ENCODE measurements at regions not wholly inside any gene's neighbourhood (a gene's known extent, or its start where the extent isn't known, plus 50 kb on each side); places are given as distances from the start of the nearest gene placed in this dataset.

DNA sequence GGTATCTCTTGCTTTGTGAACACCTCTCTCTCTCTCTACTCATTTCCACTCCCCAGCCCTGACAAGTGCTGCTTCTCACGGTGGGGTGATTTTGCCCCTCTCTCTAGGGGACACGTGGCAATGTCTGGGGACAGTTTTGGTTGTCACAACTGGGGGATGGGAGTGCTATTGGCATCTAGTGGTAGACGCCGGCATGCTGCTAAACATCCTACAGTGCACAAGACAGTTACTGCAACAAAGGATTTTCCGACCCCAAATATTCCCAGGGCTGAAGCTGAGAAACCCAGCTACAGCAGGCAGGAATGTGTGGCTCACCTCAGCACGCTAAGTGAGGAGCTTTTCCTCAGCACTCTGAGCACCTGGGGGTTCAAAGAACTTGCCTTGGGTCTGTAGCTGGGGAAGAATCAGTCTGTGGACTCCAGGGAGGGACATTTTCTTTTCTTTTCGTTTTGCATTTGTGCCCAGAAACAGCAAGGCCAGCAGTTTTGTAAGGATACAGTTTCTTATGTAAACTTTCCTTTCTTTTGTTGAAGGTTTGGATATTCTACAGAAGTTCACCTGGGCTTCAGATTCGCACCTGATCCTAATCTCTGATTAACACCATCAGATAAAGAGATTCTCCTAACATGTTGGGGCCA is 246.9 kb upstream of the ZFP64 start:
- CTCF ChIA-PET, result interaction anchor here (0.6 kb wide), 1 partner anchor 11 kb away, joined by 3 read pairs; no protein-coding TSS in a partner anchor

More for the DNA sequence above, 246.9 kb upstream of the ZFP64 start:
- Histone ChIP-seq H2BK20ac (ENCODE audit: low read depth, low read length) (no peak overlapping the region), H2AK5ac (ENCODE audit: low read depth, low read length) (no peak overlapping the region), H3K14ac (replicated peaks; ENCODE audit: low read depth, low read length) (no peak overlapping the region), H2AK9ac (replicated peaks; ENCODE audit: low read depth, low read length, poor library complexity) (no peak overlapping the region), H3K56ac (ENCODE audit: extremely low read depth, insufficient read depth, low read length) (no peak overlapping the region), H2AFZ (replicated peaks; ENCODE audit: low read length, poor library complexity) (no peak overlapping the region), H4K5ac (ENCODE audit: low read depth, low read length) (no peak overlapping the region), H3K4me2 (ENCODE audit: low read depth, low read length) (no peak overlapping the region), H3K18ac (ENCODE audit: low read depth, low read length) (no peak overlapping the region), H3K9me1 (ENCODE audit: insufficient read depth, low read length) (no peaks in the 10 kb centered on the region), H4K8ac (ENCODE audit: low read depth in 2 of 2, low read length in 2 of 2) (no peak overlapping the region), H3K36me3 (ENCODE audit: control insufficient read depth, insufficient read depth, low read length) (no peaks in the 10 kb centered on the region), H3K4ac (ENCODE audit: low read depth, low read length) (no peak overlapping the region), H3K23ac (ENCODE audit: low read depth, low read length) (no peak overlapping the region), H3K79me1 (ENCODE audit: low read depth in 1 of 2, low read length in 2 of 2) (no peaks in the 10 kb centered on the region), H3K27ac (ENCODE audit: insufficient read depth, low read length) (no peak overlapping the region), H2BK120ac (ENCODE audit: low read depth, low read length) (no peak overlapping the region), H4K20me1 (ENCODE audit: insufficient read depth, low read length) (no peaks in the 10 kb centered on the region), H4K91ac (ENCODE audit: insufficient read depth, low read depth, low read length) (no peak overlapping the region), H3K9ac (ENCODE audit: low read depth, low read length) (no peak overlapping the region), H3K4me1 (ENCODE audit: control insufficient read depth, insufficient read depth, low read length) (no peaks in the 10 kb centered on the region), H3K4me3 (ENCODE audit: insufficient read depth, low read depth, low read length) (no peak overlapping the region), H2BK15ac (ENCODE audit: low read depth, low read length) (no peak overlapping the region), H3K27me3 (ENCODE audit: control insufficient read depth, insufficient read depth, low read length) (peaks cover 1% of the 10 kb centered on the region), H3K9me3 (ENCODE audit: control insufficient read depth, insufficient read depth, low read length) (no peaks in the 10 kb centered on the region), H2BK5ac (ENCODE audit: low read depth, low read length, poor library complexity, severe bottlenecking) (no peak overlapping the region)
- dilution Hi-C loops (cut with HindIII; ENCODE audit: low sequenced_read_pairs, unreplicated experiment), result no loop called here
- no TSS peak for BruUV-seq (replicated peaks)
- DNase-seq, result no peak
- TF ChIP-seq RAD21 (IDR thresholded peaks at IDR 0.05; ENCODE audit: low read length) (no peak), MAZ (IDR thresholded peaks at IDR 0.05; ENCODE audit: borderline replicate concordance, low read depth, low read length) (no peak), FOS (IDR thresholded peaks at IDR 0.05; ENCODE audit: low read depth, low read length) (no peak), CEBPB (IDR thresholded peaks at IDR 0.05; ENCODE audit: low read depth, low read length) (no peak), NFE2L2 (IDR thresholded peaks at IDR 0.05; ENCODE audit: low read depth, low read length) (no peak), BHLHE40 (IDR thresholded peaks at IDR 0.05; ENCODE audit: low read depth, low read length) (no peak), RCOR1 (IDR thresholded peaks at IDR 0.05; ENCODE audit: insufficient replicate concordance, low read length) (no peak), MXI1 (IDR thresholded peaks at IDR 0.05; ENCODE audit: borderline replicate concordance, low read depth, low read length) (no peak), CHD1 (IDR thresholded peaks at IDR 0.05; ENCODE audit: low read depth, low read length) (no peak), ELK1 (IDR thresholded peaks at IDR 0.05; ENCODE audit: borderline replicate concordance, low read depth, low read length) (no peak), RFX5 (IDR thresholded peaks at IDR 0.05; ENCODE audit: low read depth, low read length) (no peak), CTCF (conservative IDR thresholded peaks at IDR 0.05; ENCODE audit: low read depth, low read length) (no peak)
- in situ Hi-C loops (cut with MboI; ENCODE audit: low sequenced_read_pairs), result no loop called here
- intact Hi-C loops (cut with micrococcal nuclease), result no loop called here
- WGBS, 2 experiments (ENCODE audit: extremely low coverage in 2 of 2, insufficient read length in 1 of 2), result no CpG with 5 or more reads among the region's 8 CpGs
- ATAC-seq (ENCODE audit: low read depth), result no peak
- POLR2A ChIA-PET (ENCODE audit: unreplicated experiment), result no interaction called here

All from IMR-90 (cell line).